Endothelial cell of umbilical vein (primary cell): ENCODE measurements at regions not wholly inside any gene's neighbourhood (a gene's known extent, or its start where the extent isn't known, plus 50 kb on each side); places are given as distances from the start of the nearest gene placed in this dataset.

Experiments
- BruUV-seq: library from RNA; stranded (reverse); fragments of 400-500 nt; replicated peaks from 2 replicates; lab custom pipeline; 2021; lab: Mats Ljungman, UMichigan
- CTCF ChIA-PET: fragments of 300-600, 350-600 bp; sonication (Branson Sonifier 250); formaldehyde crosslinking; loops from one replicate; lab custom pipeline; 2021; ENCODE audit warnings: antibody characterized with exemption, inconsistent platforms; lab: Charles Lee
- POLR2A ChIA-PET: fragments of 300-600, 350-600 bp; sonication (Branson Sonifier 250); formaldehyde crosslinking; loops from one replicate; lab custom pipeline; 2021; ENCODE audit warnings: antibody characterized with exemption, inconsistent platforms; lab: Charles Lee
- DNase-seq: peaks from one replicate; pipeline ENCODE4 v3.0.0-alpha.2; 2011; ENCODE audit warnings: low read depth, low spot score
- FAIRE-seq: peaks from 2 replicates; lab custom pipeline; 2011; peaks lifted over from hg19 to GRCh38; lab: Jason Lieb, UNC
- H2AFZ ChIP-seq: 2 replicates; pipeline ENCODE4 v1.6.0; 2012; ENCODE audit warnings: low read depth, low read length, control low read depth, inconsistent platforms
- H3K27ac ChIP-seq: 2 replicates; pipeline ENCODE4 v1.5.1; 2011; ENCODE audit warnings: low read depth, mild to moderate bottlenecking, control low read depth, low read length, moderate library complexity; ENCODE audit not compliant: insufficient read depth
- H3K27me3 ChIP-seq, 2 experiments: 2 replicates each; pipeline versions ENCODE4 v1.6.0 to v1.6.1; 2011; ENCODE audit warnings: low read length in 2 of 2, mixed read lengths in 1 of 2; ENCODE audit not compliant: control insufficient read depth in 2 of 2, insufficient read depth in 2 of 2
- H3K36me3 ChIP-seq, 2 experiments: 2 replicates in 1 of 2; 3 replicates in 1 of 2; pipeline ENCODE4 v1.5.1; 2011; ENCODE audit warnings: low read length in 2 of 2, mild to moderate bottlenecking in 1 of 2, moderate library complexity in 1 of 2; ENCODE audit not compliant: control insufficient read depth in 2 of 2, insufficient read depth in 2 of 2; ENCODE audit errors: extremely low read depth in 1 of 2
- H3K4me1 ChIP-seq: 3 replicates; pipeline ENCODE4 v1.5.1; 2011; ENCODE audit warnings: mild to moderate bottlenecking, low read length; ENCODE audit not compliant: control insufficient read depth, insufficient read depth; ENCODE audit errors: extremely low read depth
- H3K4me2 ChIP-seq: 2 replicates; pipeline ENCODE4 v1.6.1; 2011; ENCODE audit warnings: low read length, control low read depth, mixed read lengths; ENCODE audit not compliant: insufficient read depth
- H3K4me3 ChIP-seq, 3 experiments: fragments of 200-600 bp in 1 of 3; sonication (generic), shearing (Covaris generic) in 1 of 3; replicated peaks in 1 of 3; 2 replicates each; pipeline ENCODE4 v1.5.1; 2011 to 2016; ENCODE audit warnings: control low read depth in 3 of 3, low read length in 3 of 3, mild to moderate bottlenecking in 2 of 3, inconsistent platforms in 1 of 3, low read depth in 1 of 3, moderate library complexity in 1 of 3; ENCODE audit not compliant: insufficient read depth in 1 of 3
- H3K79me2 ChIP-seq: 2 replicates; pipeline ENCODE4 v1.6.0; 2012; ENCODE audit warnings: low read length, inconsistent platforms; ENCODE audit not compliant: control insufficient read depth, insufficient read depth
- H3K9ac ChIP-seq: replicated peaks from 2 replicates; pipeline ENCODE3; 2011; ENCODE audit warnings: low read length, control low read depth; ENCODE audit not compliant: insufficient read depth; ENCODE audit errors: extremely low read depth
- H3K9me1 ChIP-seq: replicated peaks from 3 replicates; pipeline ENCODE4 v1.6.0; 2011; ENCODE audit warnings: mild to moderate bottlenecking, low read length; ENCODE audit not compliant: control insufficient read depth, insufficient read depth; ENCODE audit errors: extremely low read depth
- H3K9me3 ChIP-seq: replicated peaks from 2 replicates; pipeline ENCODE4 v1.5.1; 2012; ENCODE audit warnings: low read length, inconsistent platforms; ENCODE audit not compliant: control insufficient read depth, insufficient read depth
- H4K20me1 ChIP-seq: replicated peaks from 2 replicates; pipeline ENCODE3; 2011; ENCODE audit warnings: mild to moderate bottlenecking, low read length; ENCODE audit not compliant: control insufficient read depth, insufficient read depth; ENCODE audit errors: extremely low read depth
- CTCF ChIP-seq, 2 donors: IDR thresholded peaks; 1 replicate in 1 of 2; 2 replicates in 1 of 2; pipeline ENCODE4 v1.5.1; 2011; ENCODE audit warnings: low read length in 2 of 2, mild to moderate bottlenecking in 2 of 2, moderate library complexity in 2 of 2, control low read depth in 1 of 2, inconsistent platforms in 1 of 2, low read depth in 1 of 2; ENCODE audit not compliant: insufficient read depth in 1 of 2; ENCODE audit errors: extremely low read depth in 1 of 2
- EZH2 ChIP-seq: IDR thresholded peaks from 2 replicates; pipeline ENCODE4 v1.6.1; 2012; ENCODE audit warnings: borderline replicate concordance, low read depth, mild to moderate bottlenecking, moderate library complexity, low read length, inconsistent platforms; ENCODE audit not compliant: severe bottlenecking
- FOS ChIP-seq: IDR thresholded peaks from 2 replicates; pipeline ENCODE4 v1.6.1; 2011; ENCODE audit warnings: mild to moderate bottlenecking, low read length, moderate library complexity, borderline replicate concordance; ENCODE audit not compliant: insufficient read depth
- GATA2 ChIP-seq: IDR thresholded peaks from 2 replicates; pipeline ENCODE4 v1.7.0; 2011; ENCODE audit warnings: low read depth, mild to moderate bottlenecking, moderate library complexity, mixed read lengths, low read length; ENCODE audit not compliant: insufficient read length, insufficient read depth
- JUN ChIP-seq: IDR thresholded peaks from 2 replicates; pipeline ENCODE4 v1.6.1; 2011; ENCODE audit warnings: borderline replicate concordance, low read depth; ENCODE audit not compliant: insufficient read length, insufficient read depth
- MAX ChIP-seq: IDR thresholded peaks from 2 replicates; pipeline ENCODE4 v1.6.1; 2011; ENCODE audit not compliant: insufficient read depth, insufficient read length
- MYC ChIP-seq: IDR thresholded peaks from one replicate; pipeline ENCODE4 v1.6.1; 2011; ENCODE audit warnings: mild to moderate bottlenecking, low read depth, low read length
- POLR2A ChIP-seq: IDR thresholded peaks from 2 replicates; pipeline ENCODE4 v1.6.1; 2012; ENCODE audit warnings: low read depth, mild to moderate bottlenecking, control low read depth, low read length
- POLR2AphosphoS5 ChIP-seq: IDR thresholded peaks from 2 replicates; pipeline ENCODE4 v1.6.1; 2012; ENCODE audit warnings: low read depth, mild to moderate bottlenecking, control low read depth, low read length, moderate library complexity; ENCODE audit not compliant: insufficient read depth
- dilution Hi-C: fragments of 300-500 bp; cut with MboI; formaldehyde crosslinking; loops from one replicate; pipeline ENCODE4 v1.15.0; 2019; ENCODE audit warnings: low sequenced_read_pairs; ENCODE audit not compliant: extremely low pct_ligation_motif_present
- intact Hi-C: fragments of 100-400 bp; cut with micrococcal nuclease; formaldehyde crosslinking; loops from one replicate; pipeline ENCODE4 v1.10.0; 2022

- H3K9me3 ChIP-seq, result no peaks in the 10 kb centered on the region
- no peaks in the 10 kb centered on the region for H4K20me1 ChIP-seq
- no peak overlapping the region for H3K9ac ChIP-seq
- H3K79me2 ChIP-seq, result no peaks in the 10 kb centered on the region
- no peaks in the 10 kb centered on the region for H3K4me1 ChIP-seq
- no peaks in the 10 kb centered on the region for H3K36me3 ChIP-seq
- no peak overlapping the region for H2AFZ ChIP-seq
- intact Hi-C loops (no loop called here), dilution Hi-C loops (no loop called here)
- DNase-seq, result no peak
- H3K27ac ChIP-seq, result no peak overlapping the region
- H3K4me2 ChIP-seq, result no peak overlapping the region
- BruUV-seq, result no TSS peak
- H3K4me3 ChIP-seq, result no peak overlapping the region
- no peak for FAIRE-seq
- ChIA-PET CTCF (no interaction called here), POLR2A (no interaction called here)
- TF ChIP-seq FOS, result no peak
- TF ChIP-seq JUN, result no peak
- no peak for TF ChIP-seq GATA2
- no peak for TF ChIP-seq EZH2
- TF ChIP-seq CTCF (IDR thresholded peaks at IDR 0.05; ENCODE audit: extremely low read depth in 1 of 2, insufficient read depth in 1 of 2, low read depth in 1 of 2, low read length in 2 of 2), result no peak
- no peak for TF ChIP-seq MAX
- TF ChIP-seq POLR2A, result no peak
- no peak for TF ChIP-seq MYC
- TF ChIP-seq POLR2AphosphoS5, result no peak
- no peaks in the 10 kb centered on the region for H3K27me3 ChIP-seq
- H3K9me1 ChIP-seq, result no peaks in the 10 kb centered on the region
Observed at GRCh38 chrX:94914235-94914634, 1240.2 kb downstream of the FAM133A start.
